HUES48 (cell line): ENCODE measurements at regions not wholly inside any gene's neighbourhood (a gene's known extent, or its start where the extent isn't known, plus 50 kb on each side); places are given as distances from the start of the nearest gene placed in this dataset.
"Not testable (repeated sequence)": the region's sequence is repeated elsewhere in the genome, so short reads cannot be mapped to it uniquely, and the experiment has no call there.

Source experiments
- H3K27ac ChIP-seq: one replicate; pipeline ENCODE4 v1.7.0; 2013; ENCODE audit warnings: low read depth, low read length, inconsistent platforms
- H3K27me3 ChIP-seq: 2 replicates; pipeline ENCODE4 v1.6.1; 2013; ENCODE audit warnings: mild to moderate bottlenecking, low read length; ENCODE audit not compliant: control insufficient read depth, insufficient read depth
- H3K36me3 ChIP-seq: 2 replicates; pipeline ENCODE4 v1.6.1; 2013; ENCODE audit warnings: low read length; ENCODE audit not compliant: control insufficient read depth, insufficient read depth
- H3K4me1 ChIP-seq: 2 replicates; pipeline ENCODE4 v1.6.1; 2013; ENCODE audit warnings: mild to moderate bottlenecking, low read length; ENCODE audit not compliant: control insufficient read depth, insufficient read depth
- H3K4me3 ChIP-seq: 2 replicates; pipeline ENCODE4 v1.5.1; 2013; ENCODE audit warnings: mild to moderate bottlenecking, low read depth, low read length
- H3K9ac ChIP-seq: 2 replicates; pipeline ENCODE4 v1.6.1; 2013; ENCODE audit warnings: mild to moderate bottlenecking, low read depth, low read length, moderate library complexity
- H3K9me3 ChIP-seq: 2 replicates; pipeline ENCODE4 v1.6.1; 2013; ENCODE audit warnings: low read length; ENCODE audit not compliant: control insufficient read depth, insufficient read depth

DNA sequence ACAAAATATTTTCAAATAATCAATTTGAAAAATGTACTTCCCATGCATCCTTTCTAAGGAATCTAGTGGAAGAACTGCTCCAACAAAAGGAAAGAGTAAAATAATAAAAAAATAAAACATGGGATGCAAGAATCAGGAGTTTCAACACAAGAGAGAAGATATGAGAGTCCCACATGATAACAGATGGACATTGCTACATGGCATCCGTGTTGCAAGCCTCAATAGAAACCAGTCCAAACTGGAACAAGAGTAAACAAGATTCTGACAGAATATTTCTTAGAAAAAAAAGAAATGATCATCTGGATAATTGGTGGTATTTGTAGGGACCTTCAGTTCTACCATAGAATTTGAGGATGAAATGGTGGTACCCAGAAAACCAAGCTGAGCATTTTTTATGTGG is 186.8 kb downstream of the FRK start:
- Histone ChIP-seq H3K4me3 (no peak overlapping the region), H3K9ac (no peak overlapping the region), H3K27me3 (no peaks in the 10 kb centered on the region), H3K27ac (no peak overlapping the region), H3K4me1 (no peaks in the 10 kb centered on the region), H3K9me3 (no peaks in the 10 kb centered on the region), H3K36me3 (no peaks in the 10 kb centered on the region)

DNA sequence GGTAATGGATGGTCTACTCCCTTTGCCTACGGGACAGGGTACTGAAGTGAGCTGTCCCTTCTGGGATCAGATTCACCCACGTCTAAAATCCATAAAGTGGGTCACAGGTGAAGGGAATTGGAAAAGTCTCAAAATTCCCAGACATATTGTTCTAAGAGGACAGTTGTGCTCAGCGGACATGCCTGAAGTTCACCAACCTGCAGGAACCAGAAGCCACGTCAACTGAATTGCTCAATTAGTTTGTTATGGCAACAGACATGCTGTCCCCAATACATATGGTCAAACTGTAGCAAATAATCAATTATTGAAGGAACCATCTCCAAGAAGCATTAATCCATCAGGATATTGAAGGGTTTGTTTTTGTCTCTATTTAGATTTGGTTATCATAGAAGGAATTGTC is 190.2 kb downstream of the FRK start:
- H3K9me3 ChIP-seq = no peaks in the 10 kb centered on the region
- no peak overlapping the region for H3K9ac ChIP-seq
- no peak overlapping the region for H3K4me3 ChIP-seq
- no peaks in the 10 kb centered on the region for H3K36me3 ChIP-seq
- no peaks in the 10 kb centered on the region for H3K27me3 ChIP-seq
- no peaks in the 10 kb centered on the region for H3K4me1 ChIP-seq
- H3K27ac ChIP-seq = no peak overlapping the region

DNA sequence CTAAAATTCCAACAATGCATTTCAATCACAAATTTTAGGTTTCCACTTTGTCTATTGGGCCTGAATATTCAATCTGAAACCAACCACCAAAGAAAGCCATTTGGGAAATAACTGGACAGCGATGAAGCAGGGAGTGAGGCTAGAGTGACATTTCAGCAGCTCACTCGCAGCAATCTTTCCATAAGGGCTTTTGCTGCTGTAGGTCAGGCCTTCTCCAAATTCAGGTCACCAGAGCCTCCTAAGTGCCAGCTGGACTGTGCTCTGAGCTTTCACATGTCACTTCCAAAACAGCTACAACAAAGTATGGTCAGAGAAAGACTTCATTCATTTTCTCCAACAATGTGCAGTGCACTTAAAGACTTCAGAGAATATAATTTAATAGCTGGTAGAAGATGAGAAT is 194.8 kb downstream of the FRK start:
- no peak overlapping the region for H3K27ac ChIP-seq
- H3K36me3 ChIP-seq = no peaks in the 10 kb centered on the region
- no peaks in the 10 kb centered on the region for H3K4me1 ChIP-seq
- no peak overlapping the region for H3K4me3 ChIP-seq
- no peaks in the 10 kb centered on the region for H3K9me3 ChIP-seq
- no peaks in the 10 kb centered on the region for H3K27me3 ChIP-seq
- no peak overlapping the region for H3K9ac ChIP-seq

DNA sequence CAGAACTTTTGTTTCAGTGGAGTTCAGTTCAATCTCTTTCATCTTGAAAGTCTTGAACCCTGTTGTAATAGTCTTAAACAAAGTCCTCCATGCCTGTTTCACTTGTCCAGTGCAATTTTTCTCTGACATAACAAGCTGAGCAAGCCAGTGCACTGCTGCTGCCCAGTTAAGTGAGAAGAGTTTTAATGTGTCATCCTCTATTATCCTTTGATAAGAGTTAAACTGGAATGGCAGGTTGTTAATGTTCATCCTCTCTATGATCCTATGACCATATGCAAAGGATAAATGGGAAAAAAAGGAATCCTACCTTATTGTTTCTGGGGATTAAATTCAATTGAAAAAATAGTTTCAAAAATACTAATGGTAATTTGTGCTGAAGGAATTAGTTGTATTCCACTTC is 197.5 kb downstream of the FRK start:
- Histone ChIP-seq H3K9ac (no peak overlapping the region), H3K4me1 (no peaks in the 10 kb centered on the region), H3K27ac (no peak overlapping the region), H3K36me3 (no peaks in the 10 kb centered on the region), H3K4me3 (no peak overlapping the region), H3K9me3 (no peaks in the 10 kb centered on the region), H3K27me3 (no peaks in the 10 kb centered on the region)

DNA sequence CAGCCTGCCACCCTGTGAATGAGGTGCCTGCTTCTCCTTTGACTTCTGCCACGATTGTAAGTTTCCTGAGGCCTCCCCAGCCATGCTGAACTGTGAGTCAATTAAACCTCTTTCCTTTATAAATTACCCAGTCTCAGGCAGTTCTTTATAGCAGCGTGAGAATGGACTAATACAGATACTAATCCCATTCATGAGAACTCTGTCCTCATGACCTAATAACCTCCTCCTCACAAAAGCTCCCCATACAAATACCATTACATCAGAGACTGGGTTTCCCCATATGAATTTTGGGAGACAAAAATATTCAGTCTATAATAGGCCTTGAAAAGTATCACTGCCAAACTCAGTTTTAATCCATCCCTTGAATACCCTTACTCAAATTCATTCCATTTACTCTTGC is 199.0 kb downstream of the FRK start:
- not testable (repeated sequence) for H3K9ac ChIP-seq, H3K9me3 ChIP-seq, H3K4me1 ChIP-seq, H3K4me3 ChIP-seq, H3K27me3 ChIP-seq, H3K36me3 ChIP-seq, H3K27ac ChIP-seq

DNA sequence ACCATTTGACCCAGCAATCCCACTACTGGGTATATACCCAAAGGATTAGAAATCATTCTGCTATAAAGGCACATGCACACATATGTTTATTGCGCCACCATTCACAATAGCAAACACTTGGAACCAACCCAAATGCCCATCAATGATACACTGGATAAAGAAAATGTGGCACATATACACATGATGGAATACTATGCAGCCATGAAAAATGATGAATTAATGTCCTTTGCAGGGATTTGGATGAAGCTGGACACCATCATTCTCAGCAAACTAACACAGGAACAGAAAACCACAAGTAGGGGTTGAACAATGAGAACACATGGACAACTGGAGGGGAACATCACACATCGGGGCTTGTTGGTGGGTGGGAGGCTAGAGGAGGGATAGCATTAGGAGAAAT is 201.1 kb downstream of the FRK start:
- not testable (repeated sequence) for H3K9ac ChIP-seq, H3K27me3 ChIP-seq, H3K4me1 ChIP-seq, H3K27ac ChIP-seq, H3K36me3 ChIP-seq, H3K4me3 ChIP-seq, H3K9me3 ChIP-seq

DNA sequence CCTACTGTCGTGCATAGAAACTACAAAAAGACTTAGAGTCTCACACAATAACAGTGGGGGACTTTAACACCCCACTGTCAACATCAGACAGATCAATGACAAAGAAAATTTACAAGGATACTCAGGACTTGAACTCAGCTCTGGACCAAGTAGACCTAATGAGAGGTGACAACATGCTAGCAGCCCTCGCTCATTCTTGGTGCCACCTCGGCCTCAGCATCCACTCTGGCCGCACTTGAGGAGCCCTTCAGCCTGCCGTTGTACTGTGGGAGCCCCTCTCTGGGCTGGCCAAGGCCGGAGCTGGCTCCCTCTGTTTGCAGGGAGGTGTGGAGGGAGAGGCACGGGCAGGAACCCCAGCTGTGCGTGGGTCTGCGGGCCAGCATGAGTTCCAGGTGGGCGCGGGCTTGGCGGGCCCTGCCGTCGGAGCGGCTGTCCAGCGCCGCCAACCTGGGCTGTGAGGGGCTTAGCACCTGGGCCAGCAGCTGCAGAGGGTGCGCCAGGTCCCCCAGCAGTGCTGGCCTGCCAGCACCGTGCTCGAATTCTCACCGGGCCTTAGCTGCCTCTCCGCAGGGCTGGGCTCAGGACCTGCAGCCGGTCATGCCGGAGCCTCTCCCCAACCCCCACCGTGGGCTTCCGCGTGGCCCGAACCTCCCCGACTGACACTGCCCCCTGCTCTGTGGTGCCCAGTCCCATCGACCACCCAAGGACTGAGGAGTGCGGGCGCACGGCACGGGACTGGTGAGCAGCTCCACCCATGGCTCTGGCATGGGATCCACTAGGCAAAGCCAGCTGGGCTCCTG is 205.6 kb downstream of the FRK start:
- H3K4me3 ChIP-seq = no peak overlapping the region
- no peak overlapping the region for H3K9ac ChIP-seq
- no peaks in the 10 kb centered on the region for H3K36me3 ChIP-seq
- no peaks in the 10 kb centered on the region for H3K27me3 ChIP-seq
- H3K4me1 ChIP-seq = no peaks in the 10 kb centered on the region
- H3K27ac ChIP-seq = no peak overlapping the region
- H3K9me3 ChIP-seq = 0 out of 2 replicates have a peak, but pooled peaks cover 6% of the 10 kb centered on the region

DNA sequence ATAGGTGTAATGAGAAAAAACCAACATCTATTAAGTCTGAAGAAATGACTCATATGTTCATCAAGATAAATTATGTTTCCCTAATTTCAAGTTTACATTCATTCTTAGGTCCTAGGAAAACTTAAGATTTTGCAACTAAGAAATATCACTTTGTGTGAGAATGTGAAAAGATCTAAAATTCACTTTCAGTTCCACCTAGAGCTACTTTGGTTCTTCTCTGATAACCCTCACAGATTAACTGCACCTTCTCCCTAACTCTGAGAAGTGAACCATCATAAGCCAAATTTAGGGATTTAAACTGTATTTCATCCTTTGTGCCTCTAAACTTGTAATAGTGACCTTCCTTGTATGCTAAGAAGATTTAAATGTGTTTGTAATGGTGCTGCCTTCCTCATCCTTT is 213.0 kb downstream of the FRK start:
- no peaks in the 10 kb centered on the region for H3K36me3 ChIP-seq
- H3K4me1 ChIP-seq = no peaks in the 10 kb centered on the region
- H3K4me3 ChIP-seq = no peak overlapping the region
- H3K27ac ChIP-seq = no peak overlapping the region
- H3K27me3 ChIP-seq = no peaks in the 10 kb centered on the region
- H3K9ac ChIP-seq = no peak overlapping the region
- no peaks in the 10 kb centered on the region for H3K9me3 ChIP-seq

DNA sequence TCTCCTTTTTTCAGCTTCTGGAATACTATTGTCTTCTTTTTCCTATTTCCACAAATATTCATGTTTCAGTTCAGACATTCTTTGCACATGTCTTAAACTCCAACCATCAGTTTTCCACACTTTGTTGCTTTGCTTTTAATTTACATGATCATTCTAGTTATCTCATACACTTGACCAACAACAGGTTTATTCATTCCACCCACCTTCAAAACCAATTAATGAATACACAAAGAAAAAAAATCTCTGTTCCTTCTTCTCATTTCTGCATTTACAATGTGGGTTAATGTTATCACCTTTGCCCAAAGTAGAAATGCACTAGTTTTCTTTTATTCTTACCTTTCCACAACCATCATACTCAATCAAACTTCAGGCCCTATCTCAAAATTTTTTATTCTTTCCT is 216.7 kb downstream of the FRK start:
- H3K9me3 ChIP-seq = no peaks in the 10 kb centered on the region
- no peaks in the 10 kb centered on the region for H3K4me1 ChIP-seq
- H3K9ac ChIP-seq = no peak overlapping the region
- no peak overlapping the region for H3K27ac ChIP-seq
- H3K27me3 ChIP-seq = no peaks in the 10 kb centered on the region
- no peaks in the 10 kb centered on the region for H3K36me3 ChIP-seq
- no peak overlapping the region for H3K4me3 ChIP-seq

DNA sequence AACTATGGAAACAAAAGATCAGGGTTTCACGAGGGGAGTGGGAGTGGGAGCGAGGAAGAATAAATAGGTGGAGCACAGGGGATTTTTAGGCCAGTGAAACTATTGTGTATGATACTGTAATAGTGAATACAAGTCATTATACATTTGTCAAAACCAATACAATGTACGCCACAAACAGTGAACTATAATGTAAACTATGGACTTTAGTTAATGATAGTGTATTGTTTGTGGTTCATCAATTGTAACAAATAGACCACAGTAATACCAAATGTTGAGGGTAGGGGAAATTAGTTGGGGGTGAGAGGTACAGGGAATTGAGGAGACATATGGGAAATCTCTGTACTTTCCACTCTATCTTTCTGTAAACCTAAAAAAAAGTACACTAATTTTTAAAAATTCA is 218.4 kb downstream of the FRK start:
- Histone ChIP-seq H3K27ac (no peak overlapping the region), H3K9me3 (no peaks in the 10 kb centered on the region), H3K36me3 (no peaks in the 10 kb centered on the region), H3K27me3 (no peaks in the 10 kb centered on the region), H3K9ac (no peak overlapping the region), H3K4me3 (no peak overlapping the region), H3K4me1 (no peaks in the 10 kb centered on the region)

DNA sequence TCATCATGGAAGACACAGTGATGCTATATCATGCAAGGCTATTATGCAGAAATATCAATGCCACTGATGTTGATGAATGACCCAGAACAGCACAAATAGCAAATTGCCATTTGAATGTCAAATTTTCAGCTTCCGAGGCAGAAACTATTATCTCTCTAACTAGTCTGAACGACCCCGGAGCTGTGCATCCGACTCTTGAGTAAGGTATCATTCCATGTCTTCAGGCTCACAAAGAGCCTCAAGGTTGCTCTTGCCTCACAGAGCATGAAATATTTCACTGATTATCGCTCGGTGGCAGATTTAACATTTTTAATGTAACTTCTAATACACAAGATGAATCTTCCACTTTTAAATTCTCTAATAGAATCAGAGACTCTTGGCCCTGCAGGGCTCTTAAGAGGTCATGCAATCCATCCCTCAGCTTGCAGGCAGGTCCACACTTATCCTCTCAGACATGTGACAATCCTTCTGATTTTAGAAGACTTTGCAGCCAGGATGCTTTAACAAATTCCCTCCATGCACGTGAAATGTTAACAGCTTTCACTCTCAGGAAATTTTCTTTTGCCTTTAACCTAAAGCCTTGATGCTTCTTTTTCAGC is 221.0 kb downstream of the FRK start:
- Histone ChIP-seq H3K9me3 (peaks cover 5% of the 10 kb centered on the region; the same call in 1 of the 2 replicates), H3K4me3 (no peak overlapping the region), H3K9ac (no peak overlapping the region), H3K27me3 (no peaks in the 10 kb centered on the region), H3K36me3 (no peaks in the 10 kb centered on the region), H3K4me1 (no peaks in the 10 kb centered on the region), H3K27ac (no peak overlapping the region)
